ENCODE measurements at regions not wholly inside any gene's neighbourhood (a gene's known extent, or its start where the extent isn't known, plus 50 kb on each side); places are given as distances from the start of the nearest gene placed in this dataset.

GRCh38 chr12:29996993-29997392, 213.3 kb upstream of the TMTC1 start:
- Histone ChIP-seq H3K9me3 (no peaks in the 10 kb centered on the region), H3K4me3 (no peak overlapping the region), H3K27ac (no peak overlapping the region), H3K36me3 (no peaks in the 10 kb centered on the region), H3K4me1 (no peaks in the 10 kb centered on the region), H3K27me3 (no peaks in the 10 kb centered on the region)
- intact Hi-C loops (cut with DNase I; ENCODE audit: low total_unique reads) = no loop called here
- TF ChIP-seq POLR2A (IDR thresholded peaks at IDR 0.05) = no peak
- no peak for TF ChIP-seq CTCF (IDR thresholded peaks at IDR 0.05)
- DNase-seq = no peak

- intact Hi-C loops (cut with DNase I; ENCODE audit: low total_unique reads) = no loop called here
- DNase-seq = no peak
- no peaks in the 10 kb centered on the region for H3K36me3 ChIP-seq
- H3K9me3 ChIP-seq = no peaks in the 10 kb centered on the region
- TF ChIP-seq POLR2A (IDR thresholded peaks at IDR 0.05) (no peak), CTCF (IDR thresholded peaks at IDR 0.05) (no peak)
- H3K27me3 ChIP-seq = no peaks in the 10 kb centered on the region
- H3K4me3 ChIP-seq = no peak overlapping the region
- H3K4me1 ChIP-seq = no peaks in the 10 kb centered on the region
- H3K27ac ChIP-seq = no peak overlapping the region
Observed at GRCh38 chr12:29992366-29992765, 208.6 kb upstream of the TMTC1 start.

- Histone ChIP-seq H3K9me3 (no peaks in the 10 kb centered on the region), H3K36me3 (no peaks in the 10 kb centered on the region), H3K4me1 (no peaks in the 10 kb centered on the region), H3K27ac (no peak overlapping the region), H3K27me3 (no peaks in the 10 kb centered on the region), H3K4me3 (no peak overlapping the region)
- DNase-seq = no peak
- intact Hi-C loops (cut with DNase I; ENCODE audit: low total_unique reads) = no loop called here
- TF ChIP-seq POLR2A (IDR thresholded peaks at IDR 0.05) = no peak
- TF ChIP-seq CTCF (IDR thresholded peaks at IDR 0.05) = no peak
Observed at GRCh38 chr12:29991924-29992323, 208.2 kb upstream of the TMTC1 start.

DNA sequence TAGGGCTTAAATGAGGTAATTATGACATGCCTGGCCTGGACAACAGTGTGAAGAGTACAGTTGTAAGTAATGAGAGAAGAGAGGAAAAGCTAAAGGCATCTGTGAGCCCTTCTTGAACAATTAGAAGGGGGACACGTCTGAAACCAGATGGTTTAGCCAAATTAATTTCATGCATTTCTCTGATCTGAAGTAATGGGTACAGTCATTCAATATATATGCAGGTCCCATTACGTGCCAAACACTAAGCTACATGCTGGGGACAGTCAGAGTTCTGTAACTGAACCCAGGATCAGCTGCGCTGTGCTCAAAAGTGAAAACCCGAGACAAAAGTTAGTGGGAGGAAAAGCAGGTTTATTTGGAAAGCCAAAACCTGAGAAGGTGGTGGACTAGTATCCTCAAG, 207.2 kb upstream of the TMTC1 start:
- TF ChIP-seq POLR2A (IDR thresholded peaks at IDR 0.05) (no peak), CTCF (IDR thresholded peaks at IDR 0.05) (no peak)

GRCh38 chr12:29983851-29984250, 200.1 kb upstream of the TMTC1 start:
- Histone ChIP-seq H3K36me3 (no peaks in the 10 kb centered on the region), H3K4me3 (no peak overlapping the region), H3K4me1 (no peaks in the 10 kb centered on the region), H3K27ac (no peak overlapping the region), H3K9me3 (no peaks in the 10 kb centered on the region), H3K27me3 (no peaks in the 10 kb centered on the region)
- DNase-seq = no peak
- no peak for TF ChIP-seq CTCF (IDR thresholded peaks at IDR 0.05)
- no peak for TF ChIP-seq POLR2A (IDR thresholded peaks at IDR 0.05)
- intact Hi-C loops (cut with DNase I; ENCODE audit: low total_unique reads) = no loop called here

More for the DNA sequence above, 207.2 kb upstream of the TMTC1 start:
- Histone ChIP-seq H3K27me3 (no peaks in the 10 kb centered on the region), H3K27ac (no peak overlapping the region), H3K4me3 (no peak overlapping the region), H3K4me1 (no peaks in the 10 kb centered on the region), H3K9me3 (no peaks in the 10 kb centered on the region), H3K36me3 (no peaks in the 10 kb centered on the region)
- DNase-seq = no peak
- intact Hi-C loops (cut with DNase I; ENCODE audit: low total_unique reads) = no loop called here
